ENCODE measurements at regions not wholly inside any gene's neighbourhood (a gene's known extent, or its start where the extent isn't known, plus 50 kb on each side); places are given as distances from the start of the nearest gene placed in this dataset.

DNA sequence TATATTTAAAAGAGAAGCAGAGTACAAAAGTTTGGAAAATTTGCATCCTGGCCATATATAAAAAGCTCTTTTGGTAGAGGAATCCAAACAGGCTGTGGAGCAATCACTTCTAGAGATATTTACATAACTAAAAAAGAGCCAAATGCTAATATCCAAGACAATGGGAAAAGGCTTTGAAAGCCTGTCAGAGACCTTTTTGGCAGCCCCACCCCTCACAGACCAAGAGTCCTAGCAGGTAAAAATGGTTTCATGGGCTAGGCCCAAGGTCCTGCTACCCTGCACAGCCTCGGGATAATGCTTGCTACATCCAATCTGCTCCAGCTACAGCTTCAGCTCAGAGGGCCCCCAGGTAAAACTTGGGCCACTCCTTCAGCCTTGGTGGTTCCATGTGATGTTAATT lies 430.2 kb upstream of the KCND2 start:
- Histone ChIP-seq H2BK20ac (ENCODE audit: low read depth, low read length) (no peak overlapping the region), H4K8ac (ENCODE audit: low read depth in 2 of 2, low read length in 2 of 2) (no peak overlapping the region), H3K14ac (replicated peaks; ENCODE audit: low read depth, low read length) (no peak overlapping the region), H4K91ac (ENCODE audit: insufficient read depth, low read depth, low read length) (no peak overlapping the region), H4K20me1 (ENCODE audit: insufficient read depth, low read length) (no peaks in the 10 kb centered on the region), H3K4ac (ENCODE audit: low read depth, low read length) (no peak overlapping the region), H2AK5ac (ENCODE audit: low read depth, low read length) (no peak overlapping the region), H3K36me3 (ENCODE audit: control insufficient read depth, insufficient read depth, low read length) (no peaks in the 10 kb centered on the region), H2AFZ (replicated peaks; ENCODE audit: low read length, poor library complexity) (no peak overlapping the region), H3K23ac (ENCODE audit: low read depth, low read length) (no peak overlapping the region), H3K27ac (ENCODE audit: insufficient read depth, low read length) (no peak overlapping the region), H3K79me1 (ENCODE audit: low read depth in 1 of 2, low read length in 2 of 2) (no peaks in the 10 kb centered on the region), H3K56ac (ENCODE audit: extremely low read depth, insufficient read depth, low read length) (no peak overlapping the region), H3K9me3 (ENCODE audit: control insufficient read depth, insufficient read depth, low read length) (peaks cover 3% of the 10 kb centered on the region; the same call in 1 of the 2 replicates), H3K4me3 (ENCODE audit: insufficient read depth, low read depth, low read length) (no peak overlapping the region), H3K18ac (ENCODE audit: low read depth, low read length) (no peak overlapping the region), H3K9ac (ENCODE audit: low read depth, low read length) (no peak overlapping the region), H3K4me2 (ENCODE audit: low read depth, low read length) (no peak overlapping the region), H3K9me1 (ENCODE audit: insufficient read depth, low read length) (no peaks in the 10 kb centered on the region), H4K5ac (ENCODE audit: low read depth, low read length) (no peak overlapping the region), H2AK9ac (replicated peaks; ENCODE audit: low read depth, low read length, poor library complexity) (no peak overlapping the region), H3K27me3 (ENCODE audit: control insufficient read depth, insufficient read depth, low read length) (no peaks in the 10 kb centered on the region), H2BK5ac (ENCODE audit: low read depth, low read length, poor library complexity, severe bottlenecking) (no peak overlapping the region), H2BK15ac (ENCODE audit: low read depth, low read length) (no peak overlapping the region), H2BK120ac (ENCODE audit: low read depth, low read length) (no peak overlapping the region), H3K4me1 (ENCODE audit: control insufficient read depth, insufficient read depth, low read length) (no peaks in the 10 kb centered on the region)
- BruUV-seq (replicated peaks) = no TSS peak
- POLR2A ChIA-PET (ENCODE audit: unreplicated experiment) = no interaction called here
- TF ChIP-seq CEBPB (IDR thresholded peaks at IDR 0.05; ENCODE audit: low read depth, low read length) (no peak), RAD21 (IDR thresholded peaks at IDR 0.05; ENCODE audit: low read length) (no peak), BHLHE40 (IDR thresholded peaks at IDR 0.05; ENCODE audit: low read depth, low read length) (no peak), CHD1 (IDR thresholded peaks at IDR 0.05; ENCODE audit: low read depth, low read length) (no peak), NFE2L2 (IDR thresholded peaks at IDR 0.05; ENCODE audit: low read depth, low read length) (no peak), POLR2A (IDR thresholded peaks at IDR 0.05; ENCODE audit: low read depth, low read length) (no peak), MAFK (IDR thresholded peaks at IDR 0.05; ENCODE audit: low read depth, low read length) (no peak), MXI1 (IDR thresholded peaks at IDR 0.05; ENCODE audit: borderline replicate concordance, low read depth, low read length) (no peak), SMC3 (IDR thresholded peaks at IDR 0.05; ENCODE audit: low read depth, low read length) (no peak), RFX5 (IDR thresholded peaks at IDR 0.05; ENCODE audit: low read depth, low read length) (no peak), RCOR1 (IDR thresholded peaks at IDR 0.05; ENCODE audit: insufficient replicate concordance, low read length) (no peak), MAZ (IDR thresholded peaks at IDR 0.05; ENCODE audit: borderline replicate concordance, low read depth, low read length) (no peak), FOS (IDR thresholded peaks at IDR 0.05; ENCODE audit: low read depth, low read length) (no peak)
- TF ChIP-seq, protein P1, sequence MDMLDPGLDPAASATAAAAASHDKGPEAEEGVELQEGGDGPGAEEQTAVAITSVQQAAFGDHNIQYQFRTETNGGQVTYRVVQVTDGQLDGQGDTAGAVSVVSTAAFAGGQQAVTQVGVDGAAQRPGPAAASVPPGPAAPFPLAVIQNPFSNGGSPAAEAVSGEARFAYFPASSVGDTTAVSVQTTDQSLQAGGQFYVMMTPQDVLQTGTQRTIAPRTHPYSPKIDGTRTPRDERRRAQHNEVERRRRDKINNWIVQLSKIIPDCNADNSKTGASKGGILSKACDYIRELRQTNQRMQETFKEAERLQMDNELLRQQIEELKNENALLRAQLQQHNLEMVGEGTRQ (IDR thresholded peaks at IDR 0.05; ENCODE audit: low read depth, low read length) = no peak
- TF ChIP-seq, protein P2, sequence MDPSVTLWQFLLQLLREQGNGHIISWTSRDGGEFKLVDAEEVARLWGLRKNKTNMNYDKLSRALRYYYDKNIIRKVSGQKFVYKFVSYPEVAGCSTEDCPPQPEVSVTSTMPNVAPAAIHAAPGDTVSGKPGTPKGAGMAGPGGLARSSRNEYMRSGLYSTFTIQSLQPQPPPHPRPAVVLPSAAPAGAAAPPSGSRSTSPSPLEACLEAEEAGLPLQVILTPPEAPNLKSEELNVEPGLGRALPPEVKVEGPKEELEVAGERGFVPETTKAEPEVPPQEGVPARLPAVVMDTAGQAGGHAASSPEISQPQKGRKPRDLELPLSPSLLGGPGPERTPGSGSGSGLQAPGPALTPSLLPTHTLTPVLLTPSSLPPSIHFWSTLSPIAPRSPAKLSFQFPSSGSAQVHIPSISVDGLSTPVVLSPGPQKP (IDR thresholded peaks at IDR 0.05; ENCODE audit: borderline replicate concordance, low read depth, low read length) = no peak
- TF ChIP-seq, protein P3, sequence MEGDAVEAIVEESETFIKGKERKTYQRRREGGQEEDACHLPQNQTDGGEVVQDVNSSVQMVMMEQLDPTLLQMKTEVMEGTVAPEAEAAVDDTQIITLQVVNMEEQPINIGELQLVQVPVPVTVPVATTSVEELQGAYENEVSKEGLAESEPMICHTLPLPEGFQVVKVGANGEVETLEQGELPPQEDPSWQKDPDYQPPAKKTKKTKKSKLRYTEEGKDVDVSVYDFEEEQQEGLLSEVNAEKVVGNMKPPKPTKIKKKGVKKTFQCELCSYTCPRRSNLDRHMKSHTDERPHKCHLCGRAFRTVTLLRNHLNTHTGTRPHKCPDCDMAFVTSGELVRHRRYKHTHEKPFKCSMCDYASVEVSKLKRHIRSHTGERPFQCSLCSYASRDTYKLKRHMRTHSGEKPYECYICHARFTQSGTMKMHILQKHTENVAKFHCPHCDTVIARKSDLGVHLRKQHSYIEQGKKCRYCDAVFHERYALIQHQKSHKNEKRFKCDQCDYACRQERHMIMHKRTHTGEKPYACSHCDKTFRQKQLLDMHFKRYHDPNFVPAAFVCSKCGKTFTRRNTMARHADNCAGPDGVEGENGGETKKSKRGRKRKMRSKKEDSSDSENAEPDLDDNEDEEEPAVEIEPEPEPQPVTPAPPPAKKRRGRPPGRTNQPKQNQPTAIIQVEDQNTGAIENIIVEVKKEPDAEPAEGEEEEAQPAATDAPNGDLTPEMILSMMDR (conservative IDR thresholded peaks at IDR 0.05; ENCODE audit: low read depth, low read length) = no peak
- intact Hi-C loops (cut with micrococcal nuclease) = no loop called here
- in situ Hi-C loops (cut with MboI; ENCODE audit: low sequenced_read_pairs) = no loop called here
- CTCF ChIA-PET = no interaction called here
- no peak for ATAC-seq (ENCODE audit: low read depth)
- no CpG with 5 or more reads among the region's 1 CpG for WGBS, 2 experiments (ENCODE audit: extremely low coverage in 2 of 2, insufficient read length in 1 of 2)
- no peak for DNase-seq
- dilution Hi-C loops (cut with HindIII; ENCODE audit: low sequenced_read_pairs, unreplicated experiment) = no loop called here

All from IMR-90 (cell line).